Astrocyte (in vitro differentiated cells and primary cell): ENCODE measurements at regions not wholly inside any gene's neighbourhood (a gene's known extent, or its start where the extent isn't known, plus 50 kb on each side); places are given as distances from the start of the nearest gene placed in this dataset.

Source experiments
- DNase-seq: peaks from one replicate; pipeline ENCODE4 v3.0.0-alpha.2; 2010; ENCODE audit warnings: low read depth
- FAIRE-seq: peaks from 2 replicates; lab custom pipeline; 2011; peaks lifted over from hg19 to GRCh38; lab: Jason Lieb, UNC
- H2AFZ ChIP-seq: 2 replicates; pipeline ENCODE4 v1.6.0; 2012; ENCODE audit warnings: low read depth, low read length, inconsistent platforms
- H3K27ac ChIP-seq: 2 replicates; pipeline ENCODE4 v1.5.1; 2011; ENCODE audit warnings: low read depth, low read length, inconsistent platforms
- H3K27me3 ChIP-seq: 2 replicates; pipeline ENCODE4 v1.6.0; 2011; ENCODE audit warnings: low read length, inconsistent platforms; ENCODE audit not compliant: insufficient read depth
- H3K36me3 ChIP-seq: 2 replicates; pipeline ENCODE4 v1.5.1; 2011; ENCODE audit warnings: low read length, inconsistent platforms; ENCODE audit not compliant: insufficient read depth
- H3K4me1 ChIP-seq: 2 replicates; pipeline ENCODE4 v1.5.1; 2011; ENCODE audit warnings: low read length, inconsistent platforms; ENCODE audit not compliant: insufficient read depth
- H3K4me2 ChIP-seq: 2 replicates; pipeline ENCODE4 v1.6.0; 2012; ENCODE audit warnings: low read length, inconsistent platforms
- H3K4me3 ChIP-seq: 2 replicates; pipeline ENCODE4 v1.5.1; 2011; ENCODE audit warnings: low read depth, mild to moderate bottlenecking, low read length, inconsistent platforms; ENCODE audit not compliant: insufficient read depth
- H3K79me2 ChIP-seq: 2 replicates; pipeline ENCODE4 v1.6.0; 2012; ENCODE audit warnings: mild to moderate bottlenecking, low read length, inconsistent platforms; ENCODE audit not compliant: insufficient read depth
- H3K9ac ChIP-seq: 2 replicates; pipeline ENCODE4 v1.6.0; 2012; ENCODE audit warnings: mild to moderate bottlenecking, low read length, inconsistent platforms
- H3K9me3 ChIP-seq: 2 replicates; pipeline ENCODE4 v1.5.1; 2012; ENCODE audit warnings: low read depth, mild to moderate bottlenecking, low read length, inconsistent platforms; ENCODE audit not compliant: insufficient read depth
- H4K20me1 ChIP-seq: 2 replicates; pipeline ENCODE4 v1.6.0; 2012; ENCODE audit warnings: low read length, inconsistent platforms; ENCODE audit not compliant: insufficient read depth
- H3K27ac Mint-ChIP-seq: one replicate; pipeline ENCODE4 v1.8.0; 2021; ENCODE audit warnings: mild to moderate bottlenecking, mixed read lengths; ENCODE audit not compliant: unreplicated experiment
- H3K27me3 Mint-ChIP-seq: one replicate; pipeline ENCODE4 v1.8.0; 2021; ENCODE audit warnings: low read depth, mixed read lengths; ENCODE audit not compliant: unreplicated experiment
- H3K36me3 Mint-ChIP-seq: one replicate; pipeline ENCODE4 v1.8.0; 2021; ENCODE audit warnings: low read depth, mixed read lengths; ENCODE audit not compliant: unreplicated experiment
- H3K4me1 Mint-ChIP-seq: one replicate; pipeline ENCODE4 v1.8.0; 2021; ENCODE audit warnings: low read depth, mixed read lengths; ENCODE audit not compliant: unreplicated experiment
- H3K4me3 Mint-ChIP-seq: one replicate; pipeline ENCODE4 v1.8.0; 2021; ENCODE audit warnings: mild to moderate bottlenecking, moderate library complexity, mixed read lengths; ENCODE audit not compliant: unreplicated experiment
- H3K9me3 Mint-ChIP-seq: one replicate; pipeline ENCODE4 v1.8.0; 2021; ENCODE audit warnings: mild to moderate bottlenecking, mixed read lengths; ENCODE audit not compliant: unreplicated experiment
- CTCF ChIP-seq: IDR thresholded peaks from 2 replicates; pipeline ENCODE4 v1.5.1; 2011; ENCODE audit warnings: low read depth, mild to moderate bottlenecking, inconsistent platforms, low read length, moderate library complexity; ENCODE audit not compliant: insufficient read depth
- EZH2 ChIP-seq: IDR thresholded peaks from 2 replicates; pipeline ENCODE4 v1.6.1; 2012; ENCODE audit warnings: mild to moderate bottlenecking, low read length, inconsistent platforms; ENCODE audit not compliant: insufficient read depth

- Histone ChIP-seq H4K20me1 (no peaks in the 10 kb centered on the region), H3K4me1 (peaks cover 15% of the 10 kb centered on the region), H3K27me3 (no peaks in the 10 kb centered on the region), H2AFZ (no peak overlapping the region), H3K4me3 (no peak overlapping the region), H3K79me2 (no peaks in the 10 kb centered on the region), H3K36me3 (no peaks in the 10 kb centered on the region), H3K4me2 (no peak overlapping the region), H3K9ac (no peak overlapping the region), H3K27ac (no peak overlapping the region), H3K9me3 (no peaks in the 10 kb centered on the region)
- no peaks in the 10 kb centered on the region for H3K36me3 Mint-ChIP-seq
- TF ChIP-seq EZH2 (no peak), CTCF (no peak)
- H3K4me3 Mint-ChIP-seq: no peak overlapping the region
- DNase-seq (no peak), FAIRE-seq (no peak)
- H3K27me3 Mint-ChIP-seq: no peaks in the 10 kb centered on the region
- H3K9me3 Mint-ChIP-seq: no peaks in the 10 kb centered on the region
- H3K4me1 Mint-ChIP-seq: peaks cover 55% of the 10 kb centered on the region
- no peak overlapping the region for H3K27ac Mint-ChIP-seq
Measured at GRCh38 chr6:111982681-111983080, 71.2 kb upstream of the CCN6 start.

GRCh38 chr6:111983193-111983592, 70.7 kb upstream of the CCN6 start:
- no peak for TF ChIP-seq EZH2
- TF ChIP-seq CTCF: no peak
- no peak overlapping the region for H3K27ac Mint-ChIP-seq
- H3K36me3 Mint-ChIP-seq: no peaks in the 10 kb centered on the region
- Histone ChIP-seq H4K20me1 (no peaks in the 10 kb centered on the region), H3K27ac (no peak overlapping the region), H3K4me1 (peaks cover 15% of the 10 kb centered on the region), H3K79me2 (no peaks in the 10 kb centered on the region), H3K36me3 (no peaks in the 10 kb centered on the region), H3K9ac (no peak overlapping the region), H3K9me3 (no peaks in the 10 kb centered on the region), H3K4me2 (no peak overlapping the region), H2AFZ (no peak overlapping the region), H3K4me3 (no peak overlapping the region), H3K27me3 (no peaks in the 10 kb centered on the region)
- no peak overlapping the region for H3K4me3 Mint-ChIP-seq
- no peaks in the 10 kb centered on the region for H3K27me3 Mint-ChIP-seq
- no peak for FAIRE-seq
- no peak for DNase-seq
- H3K4me1 Mint-ChIP-seq: peaks cover 55% of the 10 kb centered on the region
- no peaks in the 10 kb centered on the region for H3K9me3 Mint-ChIP-seq

- H3K9ac ChIP-seq: no peak overlapping the region
- H3K27me3 Mint-ChIP-seq: no peaks in the 10 kb centered on the region
- H2AFZ ChIP-seq: no peak overlapping the region
- H3K27ac Mint-ChIP-seq: no peak overlapping the region
- no peak overlapping the region for H3K4me2 ChIP-seq
- no peaks in the 10 kb centered on the region for H3K36me3 Mint-ChIP-seq
- H3K9me3 Mint-ChIP-seq: no peaks in the 10 kb centered on the region
- FAIRE-seq (no peak), DNase-seq (no peak)
- no peaks in the 10 kb centered on the region for H3K9me3 ChIP-seq
- peaks cover 15% of the 10 kb centered on the region for H3K4me1 ChIP-seq
- H4K20me1 ChIP-seq: no peaks in the 10 kb centered on the region
- no peaks in the 10 kb centered on the region for H3K27me3 ChIP-seq
- TF ChIP-seq CTCF: no peak
- no peak for TF ChIP-seq EZH2
- no peak overlapping the region for H3K4me3 ChIP-seq
- H3K36me3 ChIP-seq: no peaks in the 10 kb centered on the region
- H3K4me3 Mint-ChIP-seq: no peak overlapping the region
- H3K4me1 Mint-ChIP-seq: peaks cover 46% of the 10 kb centered on the region
- H3K79me2 ChIP-seq: no peaks in the 10 kb centered on the region
- no peak overlapping the region for H3K27ac ChIP-seq
Measured at GRCh38 chr6:111984081-111984480, 69.8 kb upstream of the CCN6 start.
